Left colon (tissue), 2 donors: ENCODE measurements at regions not wholly inside any gene's neighbourhood (a gene's known extent, or its start where the extent isn't known, plus 50 kb on each side); places are given as distances from the start of the nearest gene placed in this dataset.
"Not testable (repeated sequence)": the region's sequence is repeated elsewhere in the genome, so short reads cannot be mapped to it uniquely, and the experiment has no call there.

ENCODE experiments used
- ATAC-seq: fragments of 200-7000 bp; cut with Tn5 transposase; one replicate; pipeline ENCODE4 v1.9.1; 2020; ENCODE audit warnings: mild to moderate bottlenecking, moderate library complexity
- DNase-seq, 2 donors: peaks; one replicate each; pipeline ENCODE4 v3.0.0-alpha.2; 2020
- intact Hi-C, 2 donors: fragments of 100-400 bp; cut with DNase I in 1 of 2; cut with micrococcal nuclease in 1 of 2; formaldehyde crosslinking; loops; one replicate each; pipeline versions ENCODE4 v1.11.2 to v1.14.0; 2022; cut with DNase I, micrococcal nuclease
- donor health status: DM: no; HTN: no; CAD: no.
- donor health status: DM: yes; HTN: yes; CAD: no.

DNA sequence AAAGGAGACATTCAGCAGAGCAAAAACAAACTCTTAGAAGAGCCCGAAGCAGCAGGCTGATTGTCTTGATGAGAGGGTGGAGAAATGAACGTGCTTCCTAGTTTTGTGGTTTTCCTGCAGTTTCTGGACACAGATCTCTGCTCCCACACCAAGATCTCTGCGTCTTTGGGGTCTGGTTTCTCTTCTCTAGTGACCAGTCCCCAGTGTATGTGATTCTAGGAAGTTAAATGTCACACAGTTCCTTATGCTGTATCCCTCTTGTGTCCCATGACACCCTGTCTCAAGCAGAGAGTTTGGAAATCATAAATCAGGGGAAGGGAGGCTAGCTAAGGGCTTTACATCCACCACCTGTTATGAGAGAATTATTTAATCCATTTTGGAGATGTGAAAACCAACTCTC lies 55.4 kb upstream of the KLF14 start:
- no peak for ATAC-seq
- intact Hi-C loops: no loop called here

DNA sequence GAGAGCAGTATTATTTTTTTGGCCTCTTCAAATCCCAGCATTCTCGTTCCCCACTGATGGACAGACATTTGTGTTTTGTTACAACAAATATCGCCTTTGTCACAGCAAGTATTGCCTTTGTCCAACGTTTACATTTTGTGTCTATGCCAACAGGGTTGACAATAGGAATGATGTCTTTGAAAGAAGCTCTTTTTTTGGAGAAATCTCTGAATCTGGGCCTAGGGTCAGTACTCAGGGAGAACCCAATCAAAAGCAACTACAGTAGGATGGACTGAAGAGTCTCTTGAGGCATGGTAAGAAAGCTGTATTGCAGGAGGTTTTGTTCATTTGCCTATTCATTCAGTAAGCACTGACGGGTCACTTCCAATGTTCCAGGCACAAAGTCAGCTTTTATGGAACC lies 57.7 kb upstream of the KLF14 start:
- intact Hi-C loops: no loop called here
- no peak for ATAC-seq
- no peak for DNase-seq

More for the DNA sequence above, 55.4 kb upstream of the KLF14 start:
- no peak for DNase-seq

DNA sequence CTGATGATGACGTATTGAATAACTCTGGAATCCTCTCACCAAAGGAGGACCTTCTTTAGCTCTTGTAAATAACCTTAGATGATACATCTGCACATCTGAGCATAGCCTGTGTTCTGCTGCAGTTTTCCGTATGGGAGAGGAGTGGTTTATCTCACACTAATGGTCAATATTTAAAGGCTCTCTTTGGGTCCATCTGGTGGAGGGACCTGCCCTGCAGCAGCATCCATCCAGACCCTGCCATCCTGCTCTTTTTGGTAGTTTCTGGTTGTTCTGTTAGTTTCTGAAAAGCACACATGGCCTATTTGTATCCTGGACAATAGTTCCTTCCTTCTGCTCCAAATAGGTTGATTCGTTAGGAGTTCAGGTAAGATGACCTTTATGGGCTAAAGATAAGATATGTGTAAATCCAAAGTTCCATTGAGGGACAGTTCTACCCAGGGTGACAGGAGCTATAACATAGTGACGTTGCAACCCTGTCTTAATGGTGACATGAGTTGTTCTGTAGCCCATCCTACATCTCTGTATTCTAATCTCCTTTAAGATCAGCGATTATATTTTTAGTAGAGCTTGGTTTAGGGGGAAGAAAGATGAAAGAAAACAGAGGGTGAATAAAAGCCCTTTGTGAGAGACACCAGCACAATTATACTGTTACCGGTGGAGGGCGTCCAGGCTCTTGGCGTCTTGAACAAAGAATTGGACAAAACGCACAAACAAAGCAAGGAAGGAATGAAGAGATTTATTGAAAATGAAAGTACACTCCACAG lies 60.0 kb upstream of the KLF14 start:
- ATAC-seq: no peak
- DNase-seq: no peak

DNA sequence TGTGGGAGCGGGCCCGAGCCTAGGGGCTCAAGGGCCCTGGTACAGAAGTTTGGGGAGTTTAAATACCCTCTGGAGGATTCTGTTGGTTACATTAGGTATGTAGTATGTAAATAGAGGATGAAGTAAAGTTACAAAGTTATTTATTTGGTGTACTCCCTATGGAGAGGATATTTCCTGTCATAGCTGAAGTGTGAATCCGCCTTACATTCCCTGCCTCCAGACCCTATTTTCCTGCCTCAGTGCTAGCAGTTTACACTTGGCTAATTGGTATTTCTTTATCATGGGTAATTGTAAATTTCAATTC lies 60.6 kb upstream of the KLF14 start:
- ATAC-seq (no peak), DNase-seq (no peak)
- intact Hi-C loops: no loop called here

More for the DNA sequence above, 60.0 kb upstream of the KLF14 start:
- intact Hi-C loops: no loop called here

DNA sequence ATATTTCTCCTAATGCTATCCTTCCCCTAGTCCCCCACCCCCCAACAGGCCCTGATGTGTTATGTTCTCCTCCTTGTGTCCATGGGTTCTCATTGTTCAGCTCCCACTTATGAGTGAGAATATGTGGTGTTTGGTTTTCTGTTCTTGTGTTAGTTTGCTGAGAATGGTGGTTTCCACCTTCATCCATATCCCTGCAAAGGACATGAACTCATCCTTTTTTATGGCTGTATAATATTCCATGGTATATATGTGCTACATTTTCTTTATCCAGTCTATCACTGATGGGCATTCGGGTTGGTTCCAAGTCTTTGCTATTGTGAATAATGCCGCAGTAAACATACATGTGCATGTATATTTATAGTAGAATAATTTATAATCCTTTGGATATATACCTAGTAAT lies 62.4 kb upstream of the KLF14 start:
- ATAC-seq, intact Hi-C loops, DNase-seq: not testable (repeated sequence)

DNA sequence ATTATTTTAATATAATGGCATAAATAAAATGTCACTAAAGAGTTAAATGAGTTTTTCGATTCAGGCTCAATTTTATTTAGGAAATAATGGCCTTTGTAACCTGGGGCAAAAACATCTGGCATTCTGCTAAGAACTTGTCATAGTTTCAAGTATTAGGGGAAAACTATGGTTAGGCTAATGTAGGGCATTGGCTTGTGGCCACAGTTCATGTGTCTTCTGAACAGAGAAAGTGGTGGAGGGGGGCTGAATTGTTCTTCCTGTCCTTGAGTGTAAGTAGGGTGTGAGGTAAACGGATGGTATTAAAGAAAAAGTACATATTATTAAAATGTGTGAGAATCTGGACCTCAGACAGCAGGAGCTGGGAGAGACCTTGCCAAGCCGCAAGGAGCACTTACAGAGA lies 69.1 kb upstream of the KLF14 start:
- ATAC-seq: no peak
- DNase-seq: no peak
- intact Hi-C loops: no loop called here

DNA sequence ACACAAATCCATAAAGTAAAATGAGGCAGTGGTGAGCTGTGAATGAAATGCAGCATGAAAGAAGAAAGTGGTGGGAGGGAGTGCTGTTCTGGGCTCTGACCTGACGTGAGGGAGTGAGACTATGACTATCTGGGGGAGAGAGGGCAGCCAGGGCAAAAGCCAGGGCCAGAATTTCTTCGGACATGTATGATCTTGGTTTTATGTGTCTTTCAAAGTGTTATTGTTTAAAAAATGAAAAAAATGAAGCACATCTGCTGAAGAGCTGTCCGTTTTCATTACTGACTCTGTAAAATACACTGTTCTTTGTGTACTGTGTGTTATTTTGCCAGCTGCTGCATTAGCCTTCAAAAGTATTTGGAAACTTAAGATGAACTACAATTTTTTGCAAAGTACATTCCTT lies 70.2 kb upstream of the KLF14 start:
- no peak for ATAC-seq
- intact Hi-C loops: no loop called here
- no peak for DNase-seq

DNA sequence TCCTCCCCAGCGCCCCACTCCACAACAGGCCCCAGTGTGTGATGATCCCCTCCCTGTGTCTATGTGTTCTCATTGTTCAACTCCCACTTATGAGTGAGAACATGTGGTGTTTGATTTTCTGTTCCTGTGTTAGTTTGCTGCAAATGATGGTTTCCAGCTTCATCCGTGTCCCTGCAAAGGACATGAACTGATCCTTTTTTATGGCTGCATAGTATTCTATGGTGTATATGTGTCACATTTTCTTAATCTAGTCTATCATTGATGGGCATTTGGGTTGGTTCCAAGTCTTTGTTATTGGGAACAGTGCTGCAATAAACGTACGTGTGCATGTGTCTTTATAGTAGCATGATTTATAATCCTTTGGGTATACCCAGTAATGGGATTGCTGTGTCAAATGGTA lies 78.8 kb upstream of the KLF14 start:
- DNase-seq, intact Hi-C loops, ATAC-seq: not testable (repeated sequence)

DNA sequence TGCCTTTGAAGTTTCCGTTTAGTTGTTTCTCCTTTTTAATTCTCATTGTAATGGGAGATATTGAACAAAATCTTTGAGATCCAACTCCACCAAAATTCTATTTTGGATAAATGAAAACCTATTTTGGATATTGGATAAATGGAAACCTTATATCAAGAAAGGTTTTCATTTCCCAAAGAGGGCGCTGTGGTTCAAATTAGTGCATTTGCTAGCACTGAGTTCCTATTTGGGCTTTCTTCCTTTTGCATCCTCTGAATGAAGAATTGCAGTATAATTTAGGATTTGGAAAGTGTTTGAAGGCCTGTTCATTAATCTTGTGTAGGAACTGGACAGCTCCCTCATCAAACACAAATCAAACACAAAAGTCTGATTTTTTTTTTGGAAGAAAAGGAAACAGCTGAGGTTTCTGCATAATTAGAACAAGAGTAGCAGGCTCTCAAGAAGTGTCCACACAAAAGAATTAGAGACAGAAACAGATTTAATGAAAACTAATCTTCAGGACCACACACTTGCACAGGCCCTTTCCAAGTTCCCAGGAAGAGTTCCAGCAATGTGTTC lies 80.8 kb upstream of the KLF14 start:
- ATAC-seq (no peak), DNase-seq (no peak)
- intact Hi-C loops: no loop called here

DNA sequence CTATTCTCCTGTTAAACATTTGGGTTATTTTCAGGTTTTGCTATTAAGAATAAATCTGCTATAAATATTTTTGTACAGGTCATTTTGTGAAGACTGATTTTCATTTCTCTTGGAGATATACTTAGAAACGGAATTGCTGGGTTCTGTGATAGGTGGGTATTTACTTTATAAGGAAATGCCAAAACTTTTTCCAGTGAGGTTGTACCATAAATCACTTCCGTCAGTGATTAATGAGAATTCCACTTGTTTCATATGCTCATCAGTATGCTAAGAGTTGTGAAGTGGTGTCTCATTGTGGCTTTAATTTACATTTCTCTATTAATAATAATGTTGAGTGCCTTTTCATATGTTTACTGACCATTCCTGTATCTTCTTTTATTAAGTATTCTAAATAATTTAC lies 84.0 kb upstream of the KLF14 start:
- intact Hi-C loops: no loop called here
- DNase-seq: no peak
- no peak for ATAC-seq

DNA sequence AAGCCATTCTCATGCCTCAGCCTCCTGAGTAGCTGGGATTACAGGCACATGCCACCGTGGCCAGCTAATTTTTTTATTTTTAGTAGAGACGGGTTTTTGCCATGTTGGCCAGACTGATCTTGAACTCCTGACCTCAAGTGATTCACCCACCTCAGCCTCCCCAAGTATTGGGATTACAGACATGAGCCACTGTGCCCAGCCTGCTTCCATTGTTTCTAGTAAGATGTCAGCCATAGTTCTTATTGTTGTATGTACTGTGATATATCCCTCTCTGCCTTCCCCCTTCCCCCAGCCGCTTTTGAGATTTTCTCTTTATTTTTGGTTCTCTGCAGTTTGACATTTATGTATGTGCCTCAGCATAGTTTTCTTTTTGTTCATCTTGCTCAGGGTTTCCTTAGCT lies 87.9 kb upstream of the KLF14 start:
- no peak for DNase-seq
- no peak for ATAC-seq
- intact Hi-C loops: no loop called here

DNA sequence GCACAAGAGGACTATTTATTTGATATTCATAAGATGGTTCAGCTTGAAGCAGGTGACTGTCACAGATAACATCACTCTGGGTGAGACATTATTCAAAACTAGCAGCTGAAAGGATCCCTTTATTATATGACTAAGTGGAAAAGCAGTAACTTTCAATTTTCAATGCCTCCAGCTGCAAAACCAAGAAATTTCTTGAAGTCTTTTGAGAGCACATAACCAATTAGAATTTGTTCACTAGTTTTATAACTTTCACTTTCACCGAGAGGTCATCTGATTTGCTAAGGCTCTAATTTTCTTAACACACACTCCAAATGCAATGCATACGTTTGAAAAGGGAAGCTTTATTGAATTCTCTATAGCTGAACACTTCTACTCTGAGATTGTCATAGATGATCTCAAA lies 88.6 kb upstream of the KLF14 start:
- intact Hi-C loops: no loop called here
- ATAC-seq (no peak), DNase-seq (no peak)

DNA sequence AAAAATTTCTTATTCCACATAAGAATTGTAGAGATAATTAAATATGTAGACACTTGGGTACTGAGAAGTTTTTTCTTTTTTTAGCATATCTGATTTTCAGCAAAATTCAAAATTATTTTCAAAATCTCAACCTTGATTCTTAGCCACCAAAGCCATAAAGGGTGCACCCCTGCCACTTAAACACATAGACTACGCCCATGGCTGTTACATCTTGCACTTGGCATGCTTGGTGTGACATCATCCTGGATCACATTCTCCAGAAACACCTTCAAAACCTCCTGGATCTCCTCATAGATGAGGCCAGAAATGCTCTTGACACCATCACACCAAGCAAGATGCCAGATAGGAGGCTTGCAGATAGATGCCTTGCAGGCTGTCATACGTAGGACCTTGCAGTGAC lies 89.1 kb upstream of the KLF14 start:
- no peak for DNase-seq
- intact Hi-C loops: no loop called here
- no peak for ATAC-seq

DNA sequence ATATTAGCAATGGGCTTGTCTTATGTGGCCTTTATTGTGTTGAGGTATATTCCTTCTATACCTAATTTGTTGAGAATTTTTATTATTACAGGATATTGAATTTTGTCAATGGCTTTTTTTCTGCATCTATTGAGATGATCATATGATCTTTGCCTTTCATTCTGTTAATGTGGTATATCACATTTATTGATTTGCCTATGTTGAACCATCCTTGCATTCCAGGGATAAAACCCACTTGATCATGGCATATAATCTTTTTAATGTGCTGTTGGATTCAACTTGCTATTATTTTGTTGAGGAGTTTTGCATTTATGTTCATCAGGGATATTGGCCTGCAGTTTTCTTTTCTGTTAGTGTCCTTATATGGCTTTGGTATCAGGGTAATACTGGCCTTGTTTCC lies 91.8 kb upstream of the KLF14 start:
- intact Hi-C loops: no loop called here
- DNase-seq: no peak
- no peak for ATAC-seq

DNA sequence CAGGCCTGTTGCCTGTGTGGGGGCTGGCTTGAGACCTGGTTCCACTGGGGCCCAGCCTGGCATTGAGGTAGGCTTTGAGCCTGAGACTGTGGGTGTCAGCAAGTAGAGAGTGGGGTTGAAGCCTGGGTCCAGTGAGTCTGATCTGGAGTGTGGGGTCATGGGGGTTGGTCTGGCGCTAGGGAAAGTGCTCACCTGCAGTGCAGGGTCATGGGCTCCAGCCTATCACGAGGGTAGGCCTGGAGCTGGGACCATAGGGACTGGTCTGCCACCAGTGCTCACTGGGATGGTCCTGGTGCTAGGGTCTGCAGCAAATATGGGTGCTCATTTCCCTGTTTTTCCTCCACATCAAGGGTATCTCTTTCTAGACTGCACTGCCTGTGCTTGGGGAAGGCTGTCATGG lies 95.4 kb upstream of the KLF14 start:
- no peak for ATAC-seq
- intact Hi-C loops: no loop called here

DNA sequence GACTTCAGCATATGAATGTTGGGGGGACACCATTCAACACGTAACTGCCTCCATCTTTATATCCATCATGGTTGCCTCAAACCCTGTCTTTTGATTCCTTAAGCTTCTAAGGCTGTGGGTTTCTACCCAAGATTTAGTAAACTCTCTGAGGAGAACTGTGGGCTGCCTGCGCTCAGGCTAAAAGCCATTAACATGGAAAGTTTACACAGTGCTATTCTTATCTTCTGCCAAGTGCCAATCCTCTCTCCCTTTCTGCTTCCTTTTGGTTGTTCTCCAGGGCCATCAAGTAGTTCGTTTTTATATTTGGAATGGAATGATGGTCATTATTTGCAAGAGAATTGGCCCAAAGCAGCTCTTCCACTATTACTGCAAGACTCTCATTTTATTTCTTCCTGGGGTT lies 97.3 kb upstream of the KLF14 start:
- DNase-seq: no peak
- no peak for ATAC-seq
- intact Hi-C loops: no loop called here

More for the DNA sequence above, 95.4 kb upstream of the KLF14 start:
- DNase-seq: no peak

DNA sequence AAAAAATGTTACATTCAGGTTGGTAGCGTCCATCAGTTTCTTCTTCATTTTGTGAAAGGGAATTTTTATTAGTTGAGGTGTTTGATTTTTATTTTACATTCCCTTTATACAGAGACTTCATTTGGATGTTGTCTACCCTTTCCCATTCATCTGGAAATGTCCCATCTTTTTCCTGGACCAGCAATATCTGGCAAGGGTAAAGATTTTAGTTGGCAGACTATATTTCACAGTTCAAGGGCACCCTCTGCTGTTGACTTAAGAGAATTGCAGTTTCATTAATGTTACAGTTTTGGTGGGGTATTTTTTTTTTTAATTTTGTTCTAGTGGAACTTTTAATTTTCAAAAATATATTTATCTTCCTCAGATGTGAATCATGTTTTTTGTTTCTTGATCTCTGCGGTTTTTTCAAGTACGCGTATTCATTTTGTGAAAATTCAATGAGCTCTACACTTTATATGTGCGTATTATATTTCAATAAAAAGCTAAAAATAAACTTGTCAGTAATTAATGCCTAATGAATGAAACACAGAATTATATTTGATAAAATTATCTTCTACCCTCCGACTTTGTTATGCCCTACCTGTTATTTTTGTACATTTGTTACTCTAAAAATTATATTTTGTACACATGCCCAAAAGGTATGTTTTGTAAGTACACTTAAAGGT lies 97.9 kb upstream of the KLF14 start:
- DNase-seq (no peak), ATAC-seq (no peak)
- intact Hi-C loops: no loop called here

DNA sequence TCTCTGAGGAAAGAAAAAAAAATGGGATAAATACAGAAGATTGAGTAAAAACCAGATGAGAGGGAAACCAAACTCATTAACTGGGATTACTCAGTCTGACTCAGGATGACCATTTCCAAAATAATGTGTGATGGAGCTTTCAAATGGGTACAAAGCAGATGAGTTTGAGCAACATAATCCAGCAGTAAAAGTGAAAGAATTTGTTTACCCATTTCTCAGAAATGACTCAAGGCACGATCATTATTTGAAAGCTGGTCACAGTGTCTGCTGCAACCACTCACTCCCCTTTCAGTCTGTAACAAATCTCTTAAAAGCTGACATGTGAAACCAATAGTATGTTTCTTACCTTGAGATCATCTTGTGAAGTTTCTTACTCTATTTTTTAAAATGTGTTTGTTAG lies 104.7 kb upstream of the KLF14 start:
- DNase-seq (no peak), ATAC-seq (no peak)
- intact Hi-C loops: no loop called here

DNA sequence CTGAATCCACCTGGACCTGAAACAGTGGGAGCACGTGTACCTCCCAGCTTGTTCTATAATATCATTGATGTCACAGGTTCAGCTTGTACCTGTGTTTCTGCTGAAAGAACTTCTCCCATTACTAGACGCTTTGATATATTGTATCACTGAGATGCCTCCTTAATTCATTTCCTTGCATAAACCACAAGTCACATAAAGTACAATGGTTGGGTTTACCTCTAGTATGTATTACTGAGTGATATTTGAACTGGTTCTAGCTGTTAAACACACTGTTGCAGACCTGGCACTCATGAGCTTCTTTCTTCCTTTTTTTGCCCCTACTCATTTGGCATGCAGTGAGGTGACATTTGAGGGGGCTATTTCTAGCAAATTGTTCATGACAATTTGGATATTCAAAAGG lies 106.6 kb upstream of the KLF14 start:
- ATAC-seq: no peak
- DNase-seq: no peak
- intact Hi-C loops: no loop called here

DNA sequence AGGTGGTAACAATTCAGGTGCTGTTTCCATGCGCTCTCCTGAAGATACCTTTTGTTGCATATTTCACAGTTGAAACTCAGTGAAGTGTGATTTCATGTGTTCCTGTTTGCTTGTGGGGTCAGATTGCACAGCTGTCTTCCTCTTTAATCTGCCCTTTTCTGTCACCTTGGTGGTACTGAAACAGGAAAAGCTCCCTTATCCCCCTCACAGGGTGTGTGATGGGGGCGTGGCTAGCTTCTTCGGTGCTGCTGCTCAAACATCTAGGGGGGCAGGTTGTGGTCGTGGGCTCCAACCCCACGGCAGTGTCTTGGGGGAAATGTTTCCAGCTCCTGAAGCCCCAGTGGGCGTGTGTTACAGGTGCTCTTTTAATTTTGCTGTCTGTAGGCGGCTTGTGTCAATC lies 107.4 kb upstream of the KLF14 start:
- no peak for DNase-seq
- intact Hi-C loops: no loop called here

DNA sequence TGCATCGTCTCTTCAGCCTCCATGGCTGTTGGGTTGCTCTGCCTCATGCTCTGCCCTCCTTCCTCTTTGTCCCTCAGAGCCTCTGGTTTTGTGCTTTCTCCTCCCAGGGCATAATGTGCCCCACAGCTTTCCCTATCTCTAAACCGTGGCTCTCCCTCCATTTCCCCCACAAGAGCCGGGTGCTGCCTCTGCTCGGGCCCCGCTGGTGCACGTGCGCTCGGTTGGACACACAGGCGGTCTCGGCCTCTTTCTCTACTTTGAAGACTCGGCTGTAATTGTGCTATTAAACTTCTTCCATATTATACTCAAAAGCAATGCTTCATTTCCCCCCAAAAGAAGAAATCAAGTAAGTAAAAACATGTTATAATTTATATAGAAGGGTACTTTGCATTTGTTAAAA lies 109.7 kb upstream of the KLF14 start:
- no peak for DNase-seq
- no peak for ATAC-seq
- intact Hi-C loops: no loop called here

More for the DNA sequence above, 107.4 kb upstream of the KLF14 start:
- no peak for ATAC-seq
